GM19397 (cell line): ENCODE measurements at regions not wholly inside any gene's neighbourhood (a gene's known extent, or its start where the extent isn't known, plus 50 kb on each side); places are given as distances from the start of the nearest gene placed in this dataset.
"Not testable (repeated sequence)": the region's sequence is repeated elsewhere in the genome, so short reads cannot be mapped to it uniquely, and the experiment has no call there.

Experiments
- ATAC-seq: cut with Tn5 transposase; IDR thresholded peaks from one replicate; pipeline ENCODE4 v1.9.1; 2021; ENCODE audit warnings: mild to moderate bottlenecking, moderate library complexity; ENCODE audit not compliant: unreplicated experiment

DNA sequence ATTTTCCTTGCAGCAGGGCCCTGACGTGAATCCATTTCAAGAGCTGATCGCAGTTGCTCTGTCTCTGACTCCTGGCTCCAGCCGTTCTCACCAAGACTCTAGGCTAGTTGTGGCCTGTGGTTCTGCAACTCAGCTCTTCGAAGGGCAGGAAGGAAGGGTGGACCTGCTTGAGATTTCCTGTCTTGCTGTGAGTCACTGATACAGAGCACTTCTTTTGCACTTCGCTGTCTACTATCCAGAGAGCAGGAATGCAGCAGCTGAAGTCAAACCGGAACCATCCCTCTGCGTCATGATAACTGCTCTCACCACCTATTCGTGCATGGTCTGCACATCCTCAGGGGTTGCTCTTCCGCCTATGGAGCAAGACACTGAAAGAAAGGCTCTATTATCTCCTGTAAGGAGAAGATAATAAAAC lies 59.7 kb downstream of the RAP2B start:
- ATAC-seq, result peak; percentile 89

DNA sequence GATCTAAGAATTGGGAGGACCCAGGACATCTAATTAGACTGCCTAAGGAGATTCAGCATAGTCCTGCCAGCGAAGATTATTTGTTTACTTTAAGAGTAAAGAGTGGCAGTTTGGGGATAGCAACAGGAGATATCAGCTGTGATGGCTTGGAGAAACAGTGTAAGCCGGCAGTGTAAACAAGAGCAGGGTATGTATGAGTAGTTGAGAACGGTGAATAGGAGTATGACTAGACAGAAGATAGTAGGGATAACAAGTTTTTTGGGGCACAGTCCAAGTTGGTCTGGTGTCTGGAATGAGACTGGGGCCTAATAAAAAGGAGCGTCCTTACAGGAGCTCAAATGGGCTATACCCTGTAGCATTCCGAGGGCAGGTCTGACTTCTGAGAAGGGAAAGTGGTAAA lies 64.9 kb downstream of the RAP2B start:
- not testable (repeated sequence) for ATAC-seq

DNA sequence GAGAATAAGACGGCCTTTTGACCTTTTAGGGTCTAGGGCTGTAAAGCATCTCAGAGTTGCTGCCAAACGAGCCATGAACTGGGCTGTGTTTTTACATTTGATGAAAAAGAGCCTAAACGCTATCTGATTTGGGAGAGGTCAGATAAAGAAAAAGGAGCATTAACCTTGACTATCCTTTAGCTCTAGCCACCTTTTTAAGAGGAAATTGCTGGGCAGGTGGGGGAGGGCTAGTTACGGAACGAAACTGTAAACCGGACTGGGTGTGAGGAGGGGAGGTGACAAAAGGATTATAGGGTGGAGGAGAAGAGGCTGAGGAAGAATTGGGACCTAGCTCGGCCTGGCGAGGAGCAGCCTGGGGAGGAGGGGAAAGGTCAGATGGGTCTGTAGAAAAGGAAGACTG lies 68.4 kb downstream of the RAP2B start:
- ATAC-seq, result not testable (repeated sequence)

DNA sequence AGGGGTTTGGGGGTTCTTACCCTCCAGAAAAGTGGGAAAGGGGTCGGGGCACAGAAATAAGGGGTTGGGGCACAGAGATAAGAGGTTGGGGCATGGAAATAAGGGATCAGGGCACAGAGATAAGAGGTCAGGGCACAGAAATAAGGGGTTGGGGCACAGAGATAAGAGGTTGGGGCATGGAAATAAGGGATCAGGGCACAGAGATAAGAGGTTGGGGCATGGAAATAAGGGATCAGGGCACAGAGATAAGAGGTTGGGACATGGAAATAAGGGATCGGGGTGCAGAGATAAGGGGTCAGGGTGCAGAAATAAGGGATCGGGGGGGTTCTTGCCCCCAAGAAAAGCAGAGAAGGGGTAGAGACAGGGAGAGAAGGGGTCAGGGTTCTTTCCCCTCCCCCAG lies 69.2 kb downstream of the RAP2B start:
- ATAC-seq, result not testable (repeated sequence)

DNA sequence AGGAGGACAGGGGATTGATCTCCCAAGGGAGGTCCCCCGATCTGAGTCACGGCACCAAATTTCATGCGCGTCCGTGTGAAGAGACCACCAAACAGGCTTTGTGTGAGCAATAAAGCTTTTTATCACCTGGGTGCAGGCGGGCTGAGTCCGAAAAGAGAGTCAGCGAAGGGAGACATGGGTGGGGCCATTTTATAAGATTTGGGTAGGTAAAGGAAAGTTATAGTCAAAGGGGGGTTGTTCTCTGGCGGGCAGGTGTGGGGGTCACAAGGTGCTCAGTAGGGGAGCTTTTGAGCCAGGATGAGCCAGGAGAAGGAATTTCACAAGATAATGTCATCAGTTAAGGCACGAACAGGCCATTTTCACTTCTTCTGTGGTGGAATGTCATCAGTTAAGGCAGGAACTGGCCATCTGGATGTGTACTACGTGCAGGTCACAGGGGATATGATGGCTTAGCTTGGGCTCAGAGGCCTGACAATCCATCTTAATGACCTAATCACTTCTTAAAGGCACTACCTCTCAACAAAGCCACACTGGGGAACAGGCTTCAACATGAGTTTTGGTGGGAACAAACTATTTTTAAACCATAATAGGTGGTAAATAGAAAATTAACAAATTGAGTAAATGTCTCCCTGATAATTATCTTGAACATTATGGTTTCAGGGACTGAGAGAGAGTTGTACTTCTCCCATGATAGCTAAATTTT lies 70.2 kb downstream of the RAP2B start:
- ATAC-seq, result not testable (repeated sequence)

DNA sequence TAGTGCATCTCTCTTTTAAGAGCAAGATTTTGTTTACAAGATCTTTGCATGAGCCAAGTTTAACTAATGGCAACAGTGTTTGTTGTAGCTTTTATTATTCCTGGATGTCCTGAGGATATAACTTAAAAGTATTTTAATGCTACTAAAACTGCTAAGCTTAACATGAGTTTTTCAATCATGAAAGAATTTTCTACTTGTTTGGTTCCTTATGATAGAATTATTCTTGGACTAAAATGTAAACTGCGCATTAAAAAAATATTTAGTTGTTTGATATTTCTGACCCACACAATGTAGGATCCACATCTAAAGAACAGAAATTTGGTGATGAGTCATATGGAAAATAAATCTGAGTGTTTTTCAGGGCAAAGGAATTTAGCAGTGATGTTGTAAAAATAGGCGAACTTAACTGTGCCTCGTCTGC lies 70.8 kb downstream of the RAP2B start:
- no peak for ATAC-seq

DNA sequence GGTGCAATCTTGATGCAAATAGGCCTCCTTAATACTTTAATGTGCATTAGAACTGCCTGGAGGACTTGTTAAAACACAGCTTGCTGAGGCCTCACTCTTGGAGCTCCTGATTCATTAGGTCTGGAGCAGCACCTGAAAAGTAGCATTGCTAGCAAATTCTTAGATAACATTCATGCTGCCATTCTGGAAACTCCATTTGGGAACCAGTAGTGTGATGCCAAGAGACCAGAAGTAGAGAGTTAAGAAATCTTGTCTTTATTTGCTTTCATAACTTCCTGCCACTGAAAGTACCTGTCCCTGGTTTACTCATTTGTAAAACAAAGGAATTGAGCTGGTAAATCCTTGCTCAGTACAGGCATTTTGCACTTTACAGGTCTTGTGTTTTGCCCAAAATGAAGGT lies 72.0 kb downstream of the RAP2B start:
- no peak for ATAC-seq

DNA sequence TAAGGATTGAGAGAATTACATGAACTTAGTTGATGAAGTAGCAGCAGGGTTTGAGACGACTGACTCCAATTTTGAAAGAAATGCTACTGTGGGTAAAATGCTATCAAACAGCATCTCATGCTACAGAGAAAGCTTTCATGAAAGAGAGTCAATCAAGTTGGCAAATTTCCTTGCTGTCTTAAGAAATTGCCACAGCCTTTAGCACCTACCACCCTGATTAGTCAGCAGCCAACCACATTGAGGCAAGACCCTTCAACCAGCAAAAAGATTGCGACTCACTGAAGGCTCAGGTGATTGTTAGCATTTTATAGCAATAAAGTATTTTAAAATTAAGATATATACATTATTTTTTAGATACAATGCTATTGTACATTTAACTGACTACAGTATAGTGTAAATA lies 80.9 kb downstream of the RAP2B start:
- no peak for ATAC-seq

DNA sequence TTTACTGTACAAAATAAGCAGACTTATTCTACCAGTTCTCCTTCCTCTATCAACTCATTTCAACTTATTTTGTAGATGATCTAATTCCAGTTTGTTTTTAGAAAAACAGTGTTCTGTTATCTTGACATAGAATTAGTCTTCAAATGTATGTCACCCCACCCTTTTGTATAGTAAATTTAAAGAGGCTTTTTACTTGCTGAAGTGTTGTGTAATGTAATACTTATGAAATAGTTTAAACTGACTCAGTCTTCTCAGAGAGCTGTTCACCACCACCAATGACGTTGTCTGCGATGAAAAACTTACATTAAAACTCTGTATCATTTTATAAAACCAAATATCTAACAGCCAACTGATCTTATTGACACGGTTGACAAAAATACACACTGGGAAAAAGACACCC lies 82.9 kb downstream of the RAP2B start:
- ATAC-seq, result no peak

DNA sequence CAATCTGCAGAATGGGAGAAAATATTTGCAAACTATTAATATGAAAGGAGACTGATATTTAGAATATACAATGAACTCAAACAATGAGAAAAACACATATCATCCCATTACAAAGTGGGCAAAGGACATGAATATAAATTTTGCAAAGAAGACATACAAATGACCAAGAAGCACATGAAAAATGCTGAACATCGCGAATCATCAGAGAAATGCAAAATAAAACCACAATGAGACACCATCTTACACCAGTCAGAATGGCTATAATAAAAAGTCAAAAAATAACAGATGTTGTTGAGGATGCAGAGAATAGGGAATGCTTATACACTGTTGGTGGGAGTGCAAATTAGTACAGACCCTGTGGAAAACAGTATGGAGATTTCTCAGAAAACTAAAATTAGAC lies 83.6 kb downstream of the RAP2B start:
- no peak for ATAC-seq

DNA sequence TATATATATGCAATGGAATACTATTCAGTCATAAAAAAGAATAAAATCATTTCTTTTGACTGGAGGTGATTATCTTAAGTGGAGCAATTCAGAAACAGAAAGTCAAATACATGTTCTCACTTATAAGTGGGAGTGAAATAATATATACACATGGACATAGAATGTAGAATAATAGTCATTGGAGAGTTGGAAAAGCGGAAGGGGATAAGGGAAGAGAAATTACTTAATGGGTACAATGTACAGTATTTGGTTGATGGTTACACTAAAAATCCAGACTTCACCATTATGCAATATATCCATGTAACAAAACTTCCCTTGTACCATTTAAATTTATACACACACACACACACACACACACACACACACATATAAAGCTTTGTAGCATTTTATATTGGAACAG lies 84.3 kb downstream of the RAP2B start:
- ATAC-seq, result no peak

DNA sequence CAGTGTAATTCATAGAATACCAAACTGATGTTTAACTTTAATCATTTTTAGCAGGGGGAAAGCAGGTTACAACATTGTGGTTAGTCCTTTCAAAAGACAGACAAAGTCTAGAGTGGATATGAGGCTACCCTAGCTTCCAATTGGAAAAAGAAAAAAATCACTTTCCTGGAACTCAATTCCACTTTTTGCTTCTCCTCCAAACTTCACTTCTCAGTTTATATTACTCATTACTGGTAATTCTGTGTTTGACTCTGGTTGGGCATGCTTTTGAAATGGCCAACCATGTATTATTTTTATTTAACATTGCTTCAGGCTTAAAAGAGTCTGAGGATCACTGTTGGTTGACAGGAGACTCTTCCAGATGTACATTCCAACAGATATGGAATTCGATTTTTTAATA lies 84.8 kb downstream of the RAP2B start:
- ATAC-seq, result no peak

DNA sequence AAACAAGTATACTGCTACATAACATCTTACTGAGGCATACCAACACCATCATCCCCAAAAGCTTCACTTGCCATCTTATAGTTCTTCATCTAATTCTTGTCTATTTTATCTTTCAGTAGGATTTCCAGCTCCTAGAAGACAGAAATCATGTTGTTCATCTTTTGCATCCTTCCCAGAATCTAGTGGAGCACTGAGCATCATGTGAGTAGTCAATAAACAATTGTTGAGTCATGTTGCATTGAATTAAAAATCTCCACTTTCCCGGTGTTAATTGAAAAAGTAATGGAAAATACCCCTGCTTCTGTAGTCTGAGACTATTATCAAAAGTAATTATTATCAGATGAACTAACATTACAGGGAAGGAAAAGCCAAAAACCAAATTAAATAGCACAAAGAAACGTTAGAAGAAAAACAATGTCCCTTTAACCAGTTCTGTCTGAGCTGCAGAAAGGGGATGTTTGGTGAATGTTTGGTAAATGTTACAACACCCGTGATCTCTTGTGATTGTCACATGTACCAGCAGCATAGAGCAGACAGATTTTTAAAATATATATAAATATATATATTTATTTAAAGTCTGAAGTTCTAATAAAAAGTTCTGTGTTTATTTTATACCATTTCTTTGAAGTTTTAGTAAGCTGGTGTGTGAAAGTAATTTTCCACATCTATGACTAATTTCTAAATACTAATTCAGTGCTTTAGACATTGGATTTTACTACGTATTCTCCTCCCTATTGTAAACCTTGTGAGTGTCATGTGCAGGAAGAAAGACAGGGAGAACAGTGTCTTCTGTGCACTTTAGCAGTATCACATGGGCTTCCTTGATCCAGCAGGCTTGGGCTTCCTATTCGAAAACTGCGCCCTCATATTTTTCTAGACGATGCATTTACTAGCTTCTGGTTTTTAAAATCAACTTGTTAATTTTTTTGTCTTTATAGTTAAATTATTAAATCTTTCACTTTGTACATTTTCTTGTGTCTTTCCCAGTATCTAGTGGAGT lies 85.6 kb downstream of the RAP2B start:
- no peak for ATAC-seq

DNA sequence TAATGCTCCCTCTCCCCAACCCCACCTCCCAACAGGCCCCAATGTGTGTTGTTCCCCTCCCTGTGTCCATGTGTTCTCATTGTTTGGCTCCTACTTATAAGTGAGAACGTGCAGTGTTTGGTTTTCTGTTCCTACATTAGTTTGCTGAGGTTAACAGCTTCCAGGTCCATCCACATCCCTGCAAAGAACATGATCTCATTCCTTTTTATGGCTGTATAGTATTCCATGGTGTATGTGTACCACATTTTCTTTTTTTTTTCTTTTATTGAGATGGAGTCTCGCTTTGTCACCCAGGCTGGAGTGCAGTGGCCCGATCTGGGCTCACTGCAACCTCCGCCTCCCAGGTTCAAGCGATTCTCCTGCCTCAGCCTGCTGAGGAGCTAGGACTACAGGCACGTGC lies 86.8 kb downstream of the RAP2B start:
- not testable (repeated sequence) for ATAC-seq

DNA sequence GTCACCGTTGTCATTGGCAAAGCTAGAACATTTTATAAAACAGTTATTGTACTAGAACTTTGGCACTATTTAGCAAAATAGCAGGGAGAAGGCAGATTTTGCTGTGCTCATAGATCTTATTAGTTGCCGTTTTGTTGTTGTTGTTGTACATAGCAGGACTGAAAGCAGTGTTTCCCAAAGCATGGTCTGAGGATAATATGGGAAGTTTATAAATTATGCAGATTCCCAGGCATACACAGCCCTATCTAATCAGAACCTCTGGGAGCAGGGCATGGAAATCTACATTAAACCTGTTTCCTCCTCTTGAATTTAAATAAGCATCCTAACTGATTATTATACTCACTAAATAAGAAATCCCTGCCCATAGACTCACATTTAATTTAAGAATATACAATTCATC lies 87.9 kb downstream of the RAP2B start:
- ATAC-seq, result no peak

DNA sequence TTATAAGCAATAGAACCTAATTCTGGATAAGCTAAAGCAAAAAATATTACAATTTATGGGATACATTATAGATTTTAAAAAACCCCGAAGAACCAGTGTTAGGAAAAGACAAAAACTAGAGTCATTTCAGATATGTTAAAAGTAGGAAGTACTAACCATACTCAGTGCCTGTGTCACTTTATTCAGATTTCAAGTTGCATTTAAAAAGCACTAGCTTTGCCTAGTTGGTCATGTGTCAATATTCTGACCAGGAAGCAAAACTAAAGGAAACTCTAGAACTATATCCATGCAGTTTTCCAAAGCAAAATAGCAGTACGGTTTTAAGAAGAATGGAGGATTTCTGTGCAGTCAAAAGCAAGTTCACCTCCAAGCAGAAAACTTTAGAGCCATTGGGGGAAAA lies 88.4 kb downstream of the RAP2B start:
- no peak for ATAC-seq

DNA sequence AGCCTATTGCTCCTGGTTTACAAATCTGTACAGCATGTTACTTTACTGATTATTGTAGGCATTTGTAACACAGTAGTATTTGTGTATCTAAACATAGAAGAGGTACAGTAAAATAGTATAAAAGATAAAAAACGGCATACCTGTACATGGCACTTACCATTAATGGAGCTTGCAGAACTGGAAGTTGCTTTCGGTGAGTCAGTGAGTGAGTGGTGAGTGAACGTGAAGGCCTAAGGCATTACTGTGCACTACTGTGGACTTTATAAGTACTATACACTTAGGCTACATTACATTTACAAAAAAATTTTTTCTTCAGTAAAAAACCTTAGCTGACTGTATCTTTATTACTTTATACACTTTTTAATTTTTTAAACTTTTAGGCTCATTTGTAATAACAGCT lies 90.9 kb downstream of the RAP2B start:
- no peak for ATAC-seq

DNA sequence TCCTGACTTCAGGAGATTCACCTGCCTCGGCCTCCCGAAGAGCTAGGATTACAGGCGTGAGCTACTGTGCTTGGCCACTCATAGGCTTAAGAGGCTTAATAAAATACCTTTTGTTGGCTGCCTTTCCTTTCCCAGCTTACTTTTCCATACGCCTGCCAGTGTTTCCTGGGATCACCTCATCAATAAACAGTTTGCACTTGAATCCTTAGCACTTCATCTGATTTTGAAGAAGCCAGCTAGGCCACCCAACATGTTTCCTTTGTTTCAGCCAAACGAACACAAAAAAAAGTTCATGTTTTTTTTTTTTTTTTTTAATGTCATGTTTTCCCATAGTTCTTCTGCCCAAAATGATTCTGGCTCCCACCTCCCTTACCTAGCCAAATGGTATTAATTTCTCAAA lies 92.3 kb downstream of the RAP2B start:
- ATAC-seq, result no peak

DNA sequence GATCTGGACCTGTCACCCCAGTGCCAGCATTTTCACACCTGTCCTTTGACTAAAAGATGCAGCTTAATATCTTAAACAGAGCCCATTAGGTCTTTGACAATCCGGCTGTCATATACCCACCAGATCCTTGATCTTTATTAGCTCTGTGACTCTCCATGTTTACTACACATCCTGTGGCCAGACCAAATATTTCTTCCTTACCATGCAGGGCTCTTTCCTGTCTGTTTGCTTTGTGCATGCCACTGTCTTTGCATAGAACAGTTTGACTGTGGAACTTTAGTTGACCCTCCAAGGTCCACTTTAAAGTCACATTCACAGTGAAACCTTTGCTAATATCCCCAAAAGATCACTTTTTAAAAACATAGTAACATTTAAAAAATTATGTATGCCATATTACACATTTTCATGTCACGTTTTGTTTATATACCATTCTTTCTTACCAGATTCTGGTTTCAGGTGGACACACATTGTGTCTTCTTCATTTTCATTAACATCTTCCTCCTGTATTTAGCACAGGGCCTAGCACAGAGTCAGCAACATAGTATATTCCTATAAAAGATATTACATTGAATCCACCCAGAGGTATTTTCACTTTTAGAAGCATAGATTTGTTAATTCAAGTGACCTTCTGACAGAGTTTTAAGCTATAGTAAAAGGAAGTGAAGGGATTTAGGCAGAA lies 95.8 kb downstream of the RAP2B start:
- no peak for ATAC-seq

DNA sequence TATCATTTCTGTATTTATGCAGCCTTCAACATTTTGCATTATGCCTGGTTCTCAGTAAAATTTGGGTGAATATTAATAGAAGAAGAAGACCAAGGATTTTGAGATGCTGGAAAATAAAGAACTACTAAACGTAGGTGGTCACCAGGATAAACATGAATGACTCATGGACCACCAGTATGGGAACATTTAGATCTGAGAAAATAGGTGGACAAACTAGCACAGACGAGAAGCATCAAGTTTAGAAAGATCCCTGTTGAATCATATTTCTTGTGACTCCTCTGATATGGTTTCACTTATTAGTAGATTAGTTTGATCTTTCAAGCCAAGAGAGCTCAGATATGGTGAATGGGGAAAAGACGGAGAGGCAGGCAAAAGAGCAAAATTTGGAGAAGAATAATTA lies 97.9 kb downstream of the RAP2B start:
- ATAC-seq, result no peak

DNA sequence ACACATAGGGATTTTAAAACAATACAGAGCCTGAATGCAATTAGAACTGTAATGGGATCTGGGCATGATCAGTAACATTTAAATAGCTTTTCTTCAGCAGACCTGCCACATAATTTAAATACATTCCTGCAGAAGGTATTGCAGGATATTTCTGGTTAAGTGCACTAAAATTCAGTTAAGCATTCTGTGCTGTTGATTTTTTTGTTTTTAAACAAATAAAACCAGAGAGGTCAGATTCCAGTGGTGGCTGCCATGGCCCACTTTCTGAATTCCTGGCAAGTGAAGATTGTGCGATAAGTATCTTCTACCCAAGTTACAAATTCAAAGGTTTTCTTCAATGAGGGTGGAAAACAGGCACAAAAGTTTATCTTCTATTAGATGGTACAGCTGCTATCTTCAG lies 98.7 kb downstream of the RAP2B start:
- no peak for ATAC-seq

DNA sequence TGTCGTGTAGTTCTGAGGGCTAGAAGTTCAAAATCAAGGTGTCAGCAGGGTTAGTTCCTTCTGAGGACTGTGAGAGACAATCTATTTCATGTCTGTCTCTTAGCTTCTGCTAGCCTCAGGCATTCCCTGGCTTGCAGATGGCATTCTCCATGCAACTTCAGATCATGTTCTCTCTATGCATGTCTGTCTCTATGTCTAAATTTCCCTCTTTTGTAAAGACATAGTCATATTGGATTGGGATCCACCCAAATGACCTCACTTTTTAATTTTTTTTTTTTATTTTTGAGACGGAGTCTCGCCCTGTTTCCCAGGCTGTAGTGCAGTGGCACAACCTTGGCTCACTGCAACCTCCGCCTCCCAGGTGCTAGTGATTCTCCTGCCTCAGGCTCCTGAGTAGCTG lies 104.6 kb downstream of the RAP2B start:
- no peak for ATAC-seq
